PC-3 (cell line): ENCODE measurements at regions not wholly inside any gene's neighbourhood (a gene's known extent, or its start where the extent isn't known, plus 50 kb on each side); places are given as distances from the start of the nearest gene placed in this dataset.
"Not testable (repeated sequence)": the region's sequence is repeated elsewhere in the genome, so short reads cannot be mapped to it uniquely, and the experiment has no call there.

Source experiments
- ATAC-seq: fragments of 200-7000 bp; cut with Tn5 transposase; 2 replicates; pipeline ENCODE4 v1.9.1; 2020; ENCODE audit warnings: mild to moderate bottlenecking, moderate library complexity
- BruUV-seq: library from RNA; stranded (reverse); fragments of 400-500 nt; replicated peaks from 2 replicates; lab custom pipeline; 2021; lab: Mats Ljungman, UMichigan
- CTCF ChIA-PET: fragments of 300-600 bp; sonication (Branson Sonifier 250); formaldehyde crosslinking; loops from one replicate; lab custom pipeline; 2022; ENCODE audit warnings: antibody characterized with exemption; lab: Charles Lee
- POLR2A ChIA-PET: fragments of 300-600 bp; sonication (Branson Sonifier 250); formaldehyde crosslinking; loops from one replicate; lab custom pipeline; 2022; ENCODE audit warnings: antibody characterized with exemption; ENCODE audit not compliant: unreplicated experiment; lab: Charles Lee
- DNase-seq: peaks from one replicate; pipeline ENCODE4 v3.0.0-alpha.2; 2015
- H2AFZ ChIP-seq: fragments of 300-600 bp; sonication (generic); 2 replicates; pipeline ENCODE4 v1.6.0; 2016; ENCODE audit warnings: antibody characterized with exemption, low read length
- H3F3A ChIP-seq: fragments of 300-600 bp; sonication (generic); one replicate; pipeline ENCODE4 v1.6.0; 2017; ENCODE audit warnings: antibody characterized with exemption, low read length, control low read depth, mild to moderate bottlenecking; ENCODE audit not compliant: unreplicated experiment
- H3K27ac ChIP-seq: fragments of 300-600 bp; sonication (generic); 2 replicates; pipeline ENCODE4 v1.5.1; 2016; ENCODE audit warnings: mild to moderate bottlenecking, low read length
- H3K27me3 ChIP-seq: fragments of 300-600 bp; sonication (generic); 2 replicates; pipeline ENCODE4 v1.6.1; 2016; ENCODE audit warnings: low read length, mixed read lengths
- H3K36me3 ChIP-seq: fragments of 300-600 bp; sonication (generic); 2 replicates; pipeline ENCODE4 v1.6.1; 2016; ENCODE audit warnings: low read depth, mixed run types, low read length, mixed read lengths
- H3K4me1 ChIP-seq: fragments of 300-600 bp; sonication (generic); 2 replicates; pipeline ENCODE4 v1.5.1; 2016; ENCODE audit warnings: low read length; ENCODE audit not compliant: insufficient read depth
- H3K4me2 ChIP-seq: fragments of 300-600 bp; sonication (generic); 2 replicates; pipeline ENCODE4 v1.6.0; 2016; ENCODE audit warnings: low read length
- H3K4me3 ChIP-seq: fragments of 300-600 bp; sonication (generic); 2 replicates; pipeline ENCODE4 v1.5.1; 2016; ENCODE audit warnings: mild to moderate bottlenecking, low read length, mixed read lengths
- H3K79me2 ChIP-seq: fragments of 300-600 bp; sonication (generic); 2 replicates; pipeline ENCODE4 v1.6.1; 2017; ENCODE audit warnings: low read length, mixed read lengths
- H3K9ac ChIP-seq: fragments of 300-600 bp; sonication (generic); 2 replicates; pipeline ENCODE4 v1.6.0; 2016; ENCODE audit warnings: mild to moderate bottlenecking, low read length
- H3K9me2 ChIP-seq: fragments of 300-600 bp; sonication (generic); replicated peaks from 2 replicates; pipeline ENCODE4 v1.6.1; 2016; ENCODE audit warnings: mixed run types, low read length, mixed read lengths
- H3K9me3 ChIP-seq: fragments of 300-600 bp; sonication (generic); 2 replicates; pipeline ENCODE4 v1.6.1; 2016; ENCODE audit warnings: low read length, mixed read lengths
- H4K20me1 ChIP-seq: fragments of 300-600 bp; sonication (generic); 2 replicates; pipeline ENCODE4 v1.6.1; 2016; ENCODE audit warnings: low read length, mixed read lengths
- CTCF ChIP-seq: fragments of 300-600 bp; sonication (generic); conservative IDR thresholded peaks from 2 replicates; pipeline ENCODE4 v1.5.1; 2017; ENCODE audit warnings: antibody characterized with exemption, low read depth, mild to moderate bottlenecking, low read length
- EZH2 ChIP-seq: fragments of 300-600 bp; sonication (generic); IDR thresholded peaks from one replicate; pipeline ENCODE4 v1.6.1; 2017; ENCODE audit warnings: antibody characterized with exemption, mild to moderate bottlenecking, low read length; ENCODE audit not compliant: unreplicated experiment
- EZH2phosphoT487 ChIP-seq: fragments of 300-600 bp; sonication (generic); IDR thresholded peaks from 2 replicates; pipeline ENCODE4 v1.6.1; 2018; ENCODE audit warnings: mild to moderate bottlenecking, antibody characterized with exemption, low read length, borderline replicate concordance
- intact Hi-C: fragments of 100-400 bp; cut with micrococcal nuclease; formaldehyde crosslinking; loops from 2 replicates; pipeline ENCODE4 v1.9.0; 2023

- peaks cover 17% of the 10 kb centered on the region; the same call in 1 of the 2 replicates for H3K9me3 ChIP-seq
- no peak overlapping the region for H3K9ac ChIP-seq
- no peak for DNase-seq
- no peaks in the 10 kb centered on the region for H3K79me2 ChIP-seq
- ChIA-PET POLR2A (no interaction called here), CTCF (no interaction called here)
- H3K4me2 ChIP-seq: no peak overlapping the region
- H3K4me3 ChIP-seq: no peak overlapping the region
- H3K27ac ChIP-seq: no peak overlapping the region
- H3F3A ChIP-seq: no peaks in the 10 kb centered on the region
- no peak for ATAC-seq
- H4K20me1 ChIP-seq: no peaks in the 10 kb centered on the region
- no TSS peak for BruUV-seq
- no peaks in the 10 kb centered on the region for H3K9me2 ChIP-seq
- intact Hi-C loops: no loop called here
- H3K27me3 ChIP-seq: no peaks in the 10 kb centered on the region
- no peak overlapping the region for H2AFZ ChIP-seq
- H3K36me3 ChIP-seq: no peaks in the 10 kb centered on the region
- TF ChIP-seq EZH2phosphoT487 (no peak), CTCF (no peak)
- no peaks in the 10 kb centered on the region for H3K4me1 ChIP-seq
Measured at GRCh38 chr17:52892334-52892733, 733.8 kb upstream of the CA10 start.

- Histone ChIP-seq H3F3A (no peaks in the 10 kb centered on the region), H2AFZ (no peak overlapping the region), H3K27me3 (no peaks in the 10 kb centered on the region), H4K20me1 (no peaks in the 10 kb centered on the region), H3K27ac (no peak overlapping the region), H3K36me3 (no peaks in the 10 kb centered on the region), H3K4me3 (no peak overlapping the region), H3K4me2 (no peak overlapping the region), H3K79me2 (no peaks in the 10 kb centered on the region), H3K9me3 (peaks cover 12% of the 10 kb centered on the region; the same call in 1 of the 2 replicates), H3K9me2 (no peaks in the 10 kb centered on the region), H3K4me1 (no peaks in the 10 kb centered on the region), H3K9ac (no peak overlapping the region)
- CTCF ChIA-PET: no interaction called here
- DNase-seq (no peak), ATAC-seq (no peak)
- BruUV-seq: no TSS peak
- intact Hi-C loops: no loop called here
- TF ChIP-seq CTCF (no peak), EZH2phosphoT487 (no peak), EZH2 (no peak)
- POLR2A ChIA-PET: no interaction called here
Measured at GRCh38 chr17:52885882-52886281, 727.4 kb upstream of the CA10 start.

- CTCF ChIA-PET, H3K4me2 ChIP-seq, H3K9me2 ChIP-seq, DNase-seq, H4K20me1 ChIP-seq, H3K4me3 ChIP-seq, H3K36me3 ChIP-seq, H2AFZ ChIP-seq, ATAC-seq, BruUV-seq, H3K9ac ChIP-seq, H3K79me2 ChIP-seq, intact Hi-C loops, H3K4me1 ChIP-seq, POLR2A ChIA-PET, H3K27me3 ChIP-seq, H3F3A ChIP-seq, H3K27ac ChIP-seq: not testable (repeated sequence)
- peaks cover 12% of the 10 kb centered on the region for H3K9me3 ChIP-seq
Measured at GRCh38 chr17:52883907-52884491, 725.5 kb upstream of the CA10 start.

- peaks cover 27% of the 10 kb centered on the region for H3K9me3 ChIP-seq
- ATAC-seq, H3K27ac ChIP-seq, H3F3A ChIP-seq, H4K20me1 ChIP-seq, H3K4me1 ChIP-seq, intact Hi-C loops, H3K79me2 ChIP-seq, H3K4me2 ChIP-seq, H3K4me3 ChIP-seq, H3K9ac ChIP-seq, CTCF ChIA-PET, H3K9me2 ChIP-seq, H3K36me3 ChIP-seq, H3K27me3 ChIP-seq, POLR2A ChIA-PET, H2AFZ ChIP-seq, DNase-seq, BruUV-seq: not testable (repeated sequence)
Measured at GRCh38 chr17:52846767-52847166, 688.3 kb upstream of the CA10 start.
